IMR-90 (cell line): ENCODE measurements at regions not wholly inside any gene's neighbourhood (a gene's known extent, or its start where the extent isn't known, plus 50 kb on each side); places are given as distances from the start of the nearest gene placed in this dataset.

Experiments
- ATAC-seq: fragments of 200-7000 bp; cut with Tn5 transposase; 2 replicates; pipeline ENCODE4 v1.9.1; 2020; ENCODE audit warnings: low read depth, mild to moderate bottlenecking, moderate library complexity
- BruUV-seq: library from RNA; stranded (reverse); fragments of 400-500 nt; replicated peaks from 2 replicates; lab custom pipeline; 2021; lab: Mats Ljungman, UMichigan
- CTCF ChIA-PET: fragments of 300-600 bp; formaldehyde crosslinking; extraction: SDS; loops from one replicate; lab custom pipeline; 2021; ENCODE audit warnings: antibody characterized with exemption; lab: Yijun Ruan, JAX
- POLR2A ChIA-PET: fragments of 300-600 bp; sonication (Branson Sonifier 250); formaldehyde crosslinking; loops from one replicate; lab custom pipeline; 2022; ENCODE audit warnings: antibody characterized with exemption; ENCODE audit not compliant: unreplicated experiment; lab: Charles Lee
- DNase-seq: peaks from one replicate; pipeline ENCODE4 v3.0.0; 2013
- H2AFZ ChIP-seq: replicated peaks from 2 replicates; pipeline ENCODE3; 2013; ENCODE audit warnings: low read length, mild to moderate bottlenecking; ENCODE audit not compliant: poor library complexity
- H2AK5ac ChIP-seq: 2 replicates; pipeline ENCODE4 v1.6.1; 2013; ENCODE audit warnings: low read depth, low read length, inconsistent platforms
- H2AK9ac ChIP-seq: replicated peaks from 2 replicates; pipeline ENCODE3; 2013; ENCODE audit warnings: mild to moderate bottlenecking, low read depth, low read length, moderate library complexity; ENCODE audit not compliant: poor library complexity
- H2BK120ac ChIP-seq: 2 replicates; pipeline ENCODE4 v1.6.1; 2013; ENCODE audit warnings: low read depth, low read length, inconsistent platforms
- H2BK15ac ChIP-seq: 3 replicates; pipeline ENCODE4 v1.6.1; 2013; ENCODE audit warnings: low read depth, low read length, inconsistent platforms
- H2BK20ac ChIP-seq: 2 replicates; pipeline ENCODE4 v1.6.1; 2013; ENCODE audit warnings: low read depth, mild to moderate bottlenecking, inconsistent platforms, low read length, moderate library complexity
- H2BK5ac ChIP-seq: 2 replicates; pipeline ENCODE4 v1.6.1; 2013; ENCODE audit warnings: mild to moderate bottlenecking, low read depth, low read length, inconsistent platforms; ENCODE audit not compliant: poor library complexity, severe bottlenecking
- H3K14ac ChIP-seq: replicated peaks from 2 replicates; pipeline ENCODE4 v1.6.1; 2013; ENCODE audit warnings: low read depth, low read length, inconsistent platforms
- H3K18ac ChIP-seq: 2 replicates; pipeline ENCODE4 v1.6.1; 2013; ENCODE audit warnings: low read depth, low read length, control low read depth
- H3K23ac ChIP-seq: 2 replicates; pipeline ENCODE4 v1.6.1; 2013; ENCODE audit warnings: low read depth, low read length, inconsistent platforms
- H3K27ac ChIP-seq: 2 replicates; pipeline ENCODE4 v1.5.1; 2013; ENCODE audit warnings: mild to moderate bottlenecking, control low read depth, low read length; ENCODE audit not compliant: insufficient read depth
- H3K27me3 ChIP-seq: 2 replicates; pipeline ENCODE4 v1.6.1; 2013; ENCODE audit warnings: low read length; ENCODE audit not compliant: control insufficient read depth, insufficient read depth
- H3K36me3 ChIP-seq: 2 replicates; pipeline ENCODE4 v1.6.1; 2013; ENCODE audit warnings: low read length, mixed read lengths; ENCODE audit not compliant: control insufficient read depth, insufficient read depth
- H3K4ac ChIP-seq: 2 replicates; pipeline ENCODE4 v1.6.1; 2013; ENCODE audit warnings: low read depth, low read length, inconsistent platforms
- H3K4me1 ChIP-seq: 2 replicates; pipeline ENCODE4 v1.6.1; 2013; ENCODE audit warnings: low read length, mixed read lengths; ENCODE audit not compliant: control insufficient read depth, insufficient read depth
- H3K4me2 ChIP-seq: 2 replicates; pipeline ENCODE4 v1.6.1; 2013; ENCODE audit warnings: low read depth, mild to moderate bottlenecking, control low read depth, low read length, moderate library complexity
- H3K4me3 ChIP-seq: 2 replicates; pipeline ENCODE4 v1.5.1; 2013; ENCODE audit warnings: low read depth, mild to moderate bottlenecking, control low read depth, low read length, moderate library complexity; ENCODE audit not compliant: insufficient read depth
- H3K56ac ChIP-seq: 2 replicates; pipeline ENCODE4 v1.6.1; 2013; ENCODE audit warnings: low read length, inconsistent platforms; ENCODE audit not compliant: insufficient read depth; ENCODE audit errors: extremely low read depth
- H3K79me1 ChIP-seq, 2 experiments: 2 replicates each; pipeline ENCODE4 v1.6.1; 2013; ENCODE audit warnings: low read length in 2 of 2, inconsistent platforms in 1 of 2, low read depth in 1 of 2
- H3K9ac ChIP-seq: 2 replicates; pipeline ENCODE4 v1.6.1; 2013; ENCODE audit warnings: low read depth, low read length, control low read depth
- H3K9me1 ChIP-seq: 2 replicates; pipeline ENCODE4 v1.6.1; 2013; ENCODE audit warnings: low read length, inconsistent platforms; ENCODE audit not compliant: insufficient read depth
- H3K9me3 ChIP-seq: 2 replicates; pipeline ENCODE4 v1.6.1; 2013; ENCODE audit warnings: low read length; ENCODE audit not compliant: control insufficient read depth, insufficient read depth
- H4K20me1 ChIP-seq: 2 replicates; pipeline ENCODE4 v1.6.1; 2013; ENCODE audit warnings: low read length, inconsistent platforms; ENCODE audit not compliant: insufficient read depth
- H4K5ac ChIP-seq: 2 replicates; pipeline ENCODE4 v1.6.1; 2013; ENCODE audit warnings: mild to moderate bottlenecking, low read depth, low read length, control low read depth
- H4K8ac ChIP-seq, 2 experiments: 2 replicates each; pipeline ENCODE4 v1.6.1; 2013; ENCODE audit warnings: low read depth in 2 of 2, low read length in 2 of 2, control low read depth in 1 of 2, inconsistent platforms in 1 of 2
- H4K91ac ChIP-seq: 2 replicates; pipeline ENCODE4 v1.6.1; 2013; ENCODE audit warnings: low read depth, low read length, inconsistent platforms; ENCODE audit not compliant: insufficient read depth
- MAFK ChIP-seq: IDR thresholded peaks from 2 replicates; pipeline ENCODE4 v1.6.1; 2012; ENCODE audit warnings: low read depth, low read length, improper control_type of control experiment
- MXI1 ChIP-seq: IDR thresholded peaks from 2 replicates; pipeline ENCODE4 v1.6.1; 2012; ENCODE audit warnings: low read depth, mild to moderate bottlenecking, low read length, moderate library complexity, borderline replicate concordance
- WGBS, 2 experiments: methylation state at CpG; one replicate each; pipeline versions ENCODE4 v1.1.5 to v1.1.7; 2013; ENCODE audit warnings: missing lambda C conversion rate in 2 of 2; ENCODE audit not compliant: insufficient read length in 1 of 2; ENCODE audit errors: extremely low coverage in 2 of 2; 5-methylcytosine and 5-hydroxymethylcytosine counted together
- dilution Hi-C: fragments of 300-500 bp; cut with HindIII; formaldehyde crosslinking; loops from one replicate; pipeline ENCODE4 v1.14.3; 2018; ENCODE audit warnings: low sequenced_read_pairs; ENCODE audit not compliant: unreplicated experiment
- in situ Hi-C: fragments of 300-500 bp; cut with MboI; formaldehyde crosslinking; loops from 3 replicates; pipeline ENCODE4 v1.14.3; 2019; ENCODE audit warnings: low sequenced_read_pairs, inconsistent platforms, mixed read lengths
- intact Hi-C: fragments of 100-400 bp; cut with micrococcal nuclease; formaldehyde crosslinking; loops from 2 replicates; pipeline ENCODE4 v1.10.0; 2022

DNA sequence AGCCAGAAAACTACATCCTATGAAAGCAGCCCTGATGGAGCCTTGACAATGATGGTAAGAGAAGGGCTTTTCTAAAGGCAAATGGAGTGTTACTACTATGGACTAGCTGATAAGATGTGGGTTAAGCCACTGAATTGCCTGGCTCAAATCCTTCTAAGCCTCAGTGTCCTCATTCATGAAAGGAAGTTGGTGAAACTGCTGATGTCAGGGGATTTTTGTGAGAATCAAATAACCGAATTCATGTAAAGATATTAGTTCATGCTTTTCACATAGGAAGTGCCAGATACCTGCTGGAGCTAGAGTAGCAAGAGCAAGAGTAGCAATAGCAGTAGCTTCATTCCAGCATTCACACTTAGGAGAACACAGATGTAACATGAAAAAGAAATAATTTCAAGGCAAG is 417.0 kb downstream of the METTL4 start:
- H2BK15ac ChIP-seq: no peak overlapping the region
- H3K18ac ChIP-seq: no peak overlapping the region
- H4K5ac ChIP-seq: no peak overlapping the region
- no peaks in the 10 kb centered on the region for H3K36me3 ChIP-seq
- no peak overlapping the region for H3K27ac ChIP-seq
- CTCF ChIA-PET: interaction anchor here (0.8 to 1.2 kb wide), 2 partner anchors 15 to 169 kb away, joined by 3 to 6 read pairs; no protein-coding TSS in a partner anchor
- POLR2A ChIA-PET: no interaction called here
- no CpG with 5 or more reads among the region's 1 CpG for WGBS, 2 experiments
- DNase-seq: no peak
- in situ Hi-C loops (no loop called here), dilution Hi-C loops (no loop called here), intact Hi-C loops (no loop called here)
- TF ChIP-seq MXI1 (no peak), MAFK (peak; percentile 81)
- H3K9me1 ChIP-seq: no peaks in the 10 kb centered on the region
- no peak overlapping the region for H3K4me3 ChIP-seq
- no peak overlapping the region for H3K4me2 ChIP-seq
- no peak overlapping the region for H2BK120ac ChIP-seq
- H2BK20ac ChIP-seq: no peak overlapping the region
- ATAC-seq: no peak
- H3K14ac ChIP-seq: no peak overlapping the region
- H3K79me1 ChIP-seq: no peaks in the 10 kb centered on the region
- no peaks in the 10 kb centered on the region for H3K27me3 ChIP-seq
- no peaks in the 10 kb centered on the region for H3K4me1 ChIP-seq
- H4K20me1 ChIP-seq: no peaks in the 10 kb centered on the region
- H2AK9ac ChIP-seq: no peak overlapping the region
- no peak overlapping the region for H4K91ac ChIP-seq
- no peak overlapping the region for H3K56ac ChIP-seq
- no peak overlapping the region for H3K23ac ChIP-seq
- H3K4ac ChIP-seq: no peak overlapping the region
- BruUV-seq: no TSS peak
- no peaks in the 10 kb centered on the region; the same call in 1 of the 2 replicates for H3K9me3 ChIP-seq
- H4K8ac ChIP-seq: no peak overlapping the region
- no peak overlapping the region for H2BK5ac ChIP-seq
- no peak overlapping the region for H3K9ac ChIP-seq
- H2AFZ ChIP-seq: no peak overlapping the region
- no peak overlapping the region for H2AK5ac ChIP-seq
